ENCODE measurements at regions not wholly inside any gene's neighbourhood (a gene's known extent, or its start where the extent isn't known, plus 50 kb on each side); places are given as distances from the start of the nearest gene placed in this dataset.

GRCh38 chr21:8990326-8991087 lies 1530.9 kb upstream of the TPTE start:
- no peaks in the 10 kb centered on the region for H4K20me1 ChIP-seq (ENCODE audit: insufficient read depth)
- TSS peak; percentile 0 for BruUV-seq (replicated peaks)
- peaks cover 0 to 6% of the 10 kb centered on the region in 2 experiments; a peak in 1 of 4 replicates for H3K4me1 ChIP-seq (ENCODE audit: control insufficient read depth in 1 of 2, insufficient read depth in 2 of 2, low read length in 2 of 2)
- H3K27ac ChIP-seq (ENCODE audit: low read depth, low read length), result no peak overlapping the region
- H2AFZ ChIP-seq (ENCODE audit: low read depth, low read length, poor library complexity, severe bottlenecking), result no peak overlapping the region
- ATAC-seq, result peak; percentile 14
- H3K36me3 ChIP-seq (ENCODE audit: control insufficient read depth in 1 of 2, insufficient read depth in 2 of 2, low read length in 2 of 2), result no peaks in the 10 kb centered on the region
- DNase-seq (ENCODE audit: low read depth, low spot score), result no peak
- peaks cover 11 to 30% of the 10 kb centered on the region in 2 experiments; a peak in 3 of 4 replicates for H3K9me3 ChIP-seq (ENCODE audit: control insufficient read depth in 1 of 2, insufficient read depth in 1 of 2, low read depth in 1 of 2, low read length in 2 of 2)
- intact Hi-C loops (cut with micrococcal nuclease), result no loop called here
- H3K4me3 ChIP-seq (replicated peaks in 1 of 2; ENCODE audit: low read depth in 1 of 2, low read length in 2 of 2), result no peak overlapping the region
- H3K27me3 ChIP-seq (ENCODE audit: insufficient read depth, low read length), result peaks cover 11% of the 10 kb centered on the region; the same call in 1 of the 2 replicates
- ChIA-PET CTCF (no interaction called here), POLR2A (no interaction called here), RAD21 (ENCODE audit: low non-redundant PET in 1 of 2, low total read pairs in 2 of 2, uncharacterized antibody in 2 of 2, unreplicated experiment in 2 of 2) (no interaction called here)
- TF ChIP-seq MAX (IDR thresholded peaks at IDR 0.05) (no peak), POLR2A (IDR thresholded peaks at IDR 0.05; ENCODE audit: borderline replicate concordance, extremely low read depth, insufficient read depth, insufficient read length) (no peak), RAD21 (IDR thresholded peaks at IDR 0.05; ENCODE audit: low read depth) (no peak), ZFX (IDR thresholded peaks at IDR 0.05) (no peak), CTCF (IDR thresholded peaks at IDR 0.05 in 2 of 3, conservative IDR thresholded peaks at IDR 0.05 in 1 of 3; ENCODE audit: borderline replicate concordance in 1 of 3, insufficient read depth in 1 of 3, low read depth in 2 of 3, low read length in 2 of 3) (no peak), ZNF274 (IDR thresholded peaks at IDR 0.05; ENCODE audit: low read depth, low read length) (no peak), CBX3 (IDR thresholded peaks at IDR 0.05; ENCODE audit: low read depth) (no peak), ELF1 (IDR thresholded peaks at IDR 0.05; ENCODE audit: borderline replicate concordance, low read depth) (no peak), ATF3 (IDR thresholded peaks at IDR 0.05) (no peak)
- H3K4me2 ChIP-seq (ENCODE audit: low read length), result no peak overlapping the region
- H3K9me2 ChIP-seq (ENCODE audit: insufficient read depth), result no peaks in the 10 kb centered on the region
- no peak overlapping the region for H3K9ac ChIP-seq (ENCODE audit: low read length)
- no peaks in the 10 kb centered on the region for H3K79me2 ChIP-seq (ENCODE audit: insufficient read depth, low read length)

Data from HCT116 (cell line).